CD4-positive, alpha-beta T cell (primary cell): ENCODE measurements at regions not wholly inside any gene's neighbourhood (a gene's known extent, or its start where the extent isn't known, plus 50 kb on each side); places are given as distances from the start of the nearest gene placed in this dataset.

Experiments
- ATAC-seq: fragments of 200-7000 bp; cut with Tn5 transposase; one replicate; pipeline ENCODE4 v1.10.0; 2022; ENCODE audit warnings: mild to moderate bottlenecking; ENCODE audit not compliant: poor library complexity
- CTCF ChIA-PET: fragments of 350-600 bp; sonication (Branson Sonifier 250); formaldehyde crosslinking; loops from one replicate; lab custom pipeline; 2021; ENCODE audit warnings: antibody characterized with exemption, inconsistent platforms; lab: Charles Lee
- POLR2A ChIA-PET: fragments of 350-600 bp; sonication (Branson Sonifier 250); formaldehyde crosslinking; loops from one replicate; lab custom pipeline; 2021; ENCODE audit warnings: antibody characterized with exemption, inconsistent platforms; lab: Charles Lee
- DNase-seq, 14 experiments: peaks; one replicate each; pipeline ENCODE4 v3.0.0-alpha.2; 2013 to 2020; ENCODE audit warnings: mixed read lengths in 2 of 14
- H3K27ac ChIP-seq, 2 donors: one replicate each; pipeline versions ENCODE4 v1.5.1 to v1.7.0; 2013; ENCODE audit warnings: low read length in 2 of 2, low read depth in 1 of 2, mild to moderate bottlenecking in 1 of 2
- H3K27me3 ChIP-seq, 2 experiments: 1 replicate in 1 of 2; 2 replicates in 1 of 2; pipeline versions ENCODE4 v1.6.1 to v1.7.0; 2013; ENCODE audit warnings: low read length in 2 of 2, control low read depth in 1 of 2, mild to moderate bottlenecking in 1 of 2, moderate library complexity in 1 of 2; ENCODE audit not compliant: insufficient read depth in 2 of 2, control insufficient read depth in 1 of 2
- H3K36me3 ChIP-seq: one replicate; pipeline ENCODE4 v1.6.1; 2013; ENCODE audit warnings: low read length, control low read depth; ENCODE audit not compliant: insufficient read depth
- H3K4me1 ChIP-seq: one replicate; pipeline ENCODE4 v1.6.1; 2013; ENCODE audit warnings: low read length, control low read depth; ENCODE audit not compliant: insufficient read depth
- H3K4me3 ChIP-seq: one replicate; pipeline ENCODE4 v1.5.1; 2013; ENCODE audit warnings: mild to moderate bottlenecking, low read length, moderate library complexity
- H3K9me3 ChIP-seq, 2 experiments: 1 replicate in 1 of 2; 2 replicates in 1 of 2; pipeline versions ENCODE4 v1.6.1 to v1.7.0; 2013; ENCODE audit warnings: low read length in 2 of 2, mild to moderate bottlenecking in 2 of 2, control low read depth in 1 of 2, moderate library complexity in 1 of 2; ENCODE audit not compliant: control insufficient read depth in 1 of 2, insufficient read depth in 1 of 2
- H3K27ac Mint-ChIP-seq: one replicate; pipeline ENCODE4 v1.8.0; 2020; ENCODE audit warnings: mixed read lengths
- H3K27me3 Mint-ChIP-seq: one replicate; pipeline ENCODE4 v1.8.0; 2021; ENCODE audit warnings: mixed read lengths
- H3K36me3 Mint-ChIP-seq: one replicate; pipeline ENCODE4 v1.8.0; 2021; ENCODE audit warnings: low read depth, mixed read lengths
- H3K4me1 Mint-ChIP-seq: one replicate; pipeline ENCODE4 v1.8.0; 2021; ENCODE audit warnings: low read depth, mixed read lengths
- H3K4me3 Mint-ChIP-seq: one replicate; pipeline ENCODE4 v1.8.0; 2020; ENCODE audit warnings: mild to moderate bottlenecking, mixed read lengths
- H3K9me3 Mint-ChIP-seq: one replicate; pipeline ENCODE4 v1.8.0; 2020; ENCODE audit warnings: mixed read lengths
- CTCF ChIP-seq: fragments of 200-600 bp; IDR thresholded peaks from one replicate; pipeline ENCODE4 v1.8.0; 2022; ENCODE audit warnings: antibody characterized with exemption, mild to moderate bottlenecking
- intact Hi-C, 2 experiments: fragments of 100-400 bp; cut with DNase I in 1 of 2; cut with micrococcal nuclease in 1 of 2; formaldehyde crosslinking; loops; one replicate each; pipeline versions ENCODE4 v1.15.1 to v1.9.0; 2023 to 2025; cut with DNase I, micrococcal nuclease

- Mint-ChIP-seq H3K4me1 (no peaks in the 10 kb centered on the region), H3K27me3 (no peaks in the 10 kb centered on the region), H3K27ac (no peak overlapping the region), H3K36me3 (no peaks in the 10 kb centered on the region), H3K4me3 (no peak overlapping the region), H3K9me3 (peaks cover 8% of the 10 kb centered on the region)
- Histone ChIP-seq H3K27me3 (no peaks in the 10 kb centered on the region), H3K4me3 (no peak overlapping the region), H3K36me3 (no peaks in the 10 kb centered on the region), H3K4me1 (no peaks in the 10 kb centered on the region), H3K27ac (no peak overlapping the region), H3K9me3 (no peaks in the 10 kb centered on the region)
- no peak for TF ChIP-seq CTCF
- intact Hi-C loops, result no loop called here
- POLR2A ChIA-PET, result no interaction called here
- ATAC-seq, result no peak
- CTCF ChIA-PET, result no interaction called here
- DNase-seq, result no peak
Measured at GRCh38 chr11:106427736-106428135, 350.3 kb downstream of the AASDHPPT start.

- Mint-ChIP-seq H3K36me3 (no peaks in the 10 kb centered on the region), H3K27ac (no peak overlapping the region), H3K4me3 (no peak overlapping the region), H3K27me3 (no peaks in the 10 kb centered on the region), H3K9me3 (peaks cover 1% of the 10 kb centered on the region), H3K4me1 (no peaks in the 10 kb centered on the region)
- Histone ChIP-seq H3K9me3 (no peaks in the 10 kb centered on the region), H3K4me3 (no peak overlapping the region), H3K36me3 (no peaks in the 10 kb centered on the region), H3K4me1 (no peaks in the 10 kb centered on the region), H3K27me3 (no peaks in the 10 kb centered on the region), H3K27ac (no peak overlapping the region)
- ChIA-PET POLR2A (no interaction called here), CTCF (no interaction called here)
- DNase-seq, result no peak
- no peak for TF ChIP-seq CTCF
- intact Hi-C loops, result no loop called here
- no peak for ATAC-seq
Measured at GRCh38 chr11:106442032-106442431, 364.6 kb downstream of the AASDHPPT start.

- POLR2A ChIA-PET, result no interaction called here
- CTCF ChIA-PET, result no interaction called here
- no peak overlapping the region for H3K27ac Mint-ChIP-seq
Measured at GRCh38 chr11:106446302-106446701, 368.8 kb downstream of the AASDHPPT start.

More at GRCh38 chr11:106446302-106446701, 368.8 kb downstream of the AASDHPPT start:
- no peaks in the 10 kb centered on the region for H3K36me3 Mint-ChIP-seq
- intact Hi-C loops, result no loop called here
- Histone ChIP-seq H3K9me3 (no peaks in the 10 kb centered on the region), H3K4me3 (no peak overlapping the region), H3K4me1 (no peaks in the 10 kb centered on the region), H3K27me3 (no peaks in the 10 kb centered on the region), H3K36me3 (no peaks in the 10 kb centered on the region), H3K27ac (no peak overlapping the region)
- H3K4me1 Mint-ChIP-seq, result no peaks in the 10 kb centered on the region
- peaks cover 1% of the 10 kb centered on the region for H3K9me3 Mint-ChIP-seq
- no peak for TF ChIP-seq CTCF
- no peaks in the 10 kb centered on the region for H3K27me3 Mint-ChIP-seq
- DNase-seq (no peak), ATAC-seq (no peak)
- H3K4me3 Mint-ChIP-seq, result no peak overlapping the region
